GM12892 (cell line): ENCODE measurements at regions not wholly inside any gene's neighbourhood (a gene's known extent, or its start where the extent isn't known, plus 50 kb on each side); places are given as distances from the start of the nearest gene placed in this dataset.

ENCODE experiments used
- POLR2A ChIP-seq: IDR thresholded peaks from 2 replicates; pipeline ENCODE4 v1.6.1; 2011; ENCODE audit warnings: low read depth, low read length, control low read depth
- POLR2AphosphoS5 ChIP-seq: IDR thresholded peaks from 2 replicates; pipeline ENCODE4 v1.6.1; 2011; ENCODE audit warnings: low read depth, low read length, control low read depth
- TAF1 ChIP-seq: IDR thresholded peaks from 2 replicates; pipeline ENCODE4 v1.6.1; 2011; ENCODE audit warnings: low read depth, mild to moderate bottlenecking, control low read depth, low read length, borderline replicate concordance

- TF ChIP-seq POLR2A (no peak), POLR2AphosphoS5 (no peak), TAF1 (no peak)
Observed at GRCh38 chr2:221143231-221143630, 428.9 kb downstream of the EPHA4 start.
